OCI-LY1 (cell line): ENCODE measurements at regions not wholly inside any gene's neighbourhood (a gene's known extent, or its start where the extent isn't known, plus 50 kb on each side); places are given as distances from the start of the nearest gene placed in this dataset.

Experiments
- EZH2 ChIP-seq: fragments of 200-600 bp; sonication (generic), shearing (Covaris generic); IDR thresholded peaks from 2 replicates; pipeline ENCODE4 v1.8.0; 2017; ENCODE audit warnings: borderline replicate concordance, mixed run types, mild to moderate bottlenecking, antibody characterized with exemption, low read length, moderate library complexity, mixed read lengths
- TF ChIP-seq, protein P1 (sequence below): fragments of 200-600 bp; sonication (generic), shearing (Covaris generic); IDR thresholded peaks from 2 replicates; pipeline ENCODE4 v1.5.1; 2017; ENCODE audit warnings: mild to moderate bottlenecking, antibody characterized with exemption, low read length, moderate library complexity, mixed read lengths

GRCh38 chr1:163523375-163524029 lies 201.7 kb downstream of the NUF2 start:
- TF ChIP-seq, protein P1, sequence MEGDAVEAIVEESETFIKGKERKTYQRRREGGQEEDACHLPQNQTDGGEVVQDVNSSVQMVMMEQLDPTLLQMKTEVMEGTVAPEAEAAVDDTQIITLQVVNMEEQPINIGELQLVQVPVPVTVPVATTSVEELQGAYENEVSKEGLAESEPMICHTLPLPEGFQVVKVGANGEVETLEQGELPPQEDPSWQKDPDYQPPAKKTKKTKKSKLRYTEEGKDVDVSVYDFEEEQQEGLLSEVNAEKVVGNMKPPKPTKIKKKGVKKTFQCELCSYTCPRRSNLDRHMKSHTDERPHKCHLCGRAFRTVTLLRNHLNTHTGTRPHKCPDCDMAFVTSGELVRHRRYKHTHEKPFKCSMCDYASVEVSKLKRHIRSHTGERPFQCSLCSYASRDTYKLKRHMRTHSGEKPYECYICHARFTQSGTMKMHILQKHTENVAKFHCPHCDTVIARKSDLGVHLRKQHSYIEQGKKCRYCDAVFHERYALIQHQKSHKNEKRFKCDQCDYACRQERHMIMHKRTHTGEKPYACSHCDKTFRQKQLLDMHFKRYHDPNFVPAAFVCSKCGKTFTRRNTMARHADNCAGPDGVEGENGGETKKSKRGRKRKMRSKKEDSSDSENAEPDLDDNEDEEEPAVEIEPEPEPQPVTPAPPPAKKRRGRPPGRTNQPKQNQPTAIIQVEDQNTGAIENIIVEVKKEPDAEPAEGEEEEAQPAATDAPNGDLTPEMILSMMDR = no peak
- TF ChIP-seq EZH2 = no peak
